ENCODE measurements at regions not wholly inside any gene's neighbourhood (a gene's known extent, or its start where the extent isn't known, plus 50 kb on each side); places are given as distances from the start of the nearest gene placed in this dataset.
"Not testable (repeated sequence)": the region's sequence is repeated elsewhere in the genome, so short reads cannot be mapped to it uniquely, and the experiment has no call there.

GRCh38 chr16:5762362-5762761 lies 664.8 kb upstream of the EEF2KMT start:
- no peak for TF ChIP-seq CTCF (IDR thresholded peaks at IDR 0.05; ENCODE audit: low read depth, low read length)
- H3K4me3 ChIP-seq (replicated peaks in 1 of 2; ENCODE audit: low read depth in 2 of 2, low read length in 2 of 2): no peak overlapping the region
- DNase-seq (ENCODE audit: low read depth in 2 of 2): no peak

- no peak for TF ChIP-seq CTCF (IDR thresholded peaks at IDR 0.05; ENCODE audit: low read depth, low read length)
- no peak for DNase-seq (ENCODE audit: low read depth in 2 of 2)
- H3K4me3 ChIP-seq (replicated peaks in 1 of 2; ENCODE audit: low read depth in 2 of 2, low read length in 2 of 2): no peak overlapping the region
Measured at GRCh38 chr16:5761592-5761991, 664.0 kb upstream of the EEF2KMT start.

GRCh38 chr16:5758281-5758680 lies 660.7 kb upstream of the EEF2KMT start:
- no peak overlapping the region for H3K4me3 ChIP-seq (replicated peaks in 1 of 2; ENCODE audit: low read depth in 2 of 2, low read length in 2 of 2)
- no peak for DNase-seq (ENCODE audit: low read depth in 2 of 2)
- TF ChIP-seq CTCF (IDR thresholded peaks at IDR 0.05; ENCODE audit: low read depth, low read length): no peak

DNA sequence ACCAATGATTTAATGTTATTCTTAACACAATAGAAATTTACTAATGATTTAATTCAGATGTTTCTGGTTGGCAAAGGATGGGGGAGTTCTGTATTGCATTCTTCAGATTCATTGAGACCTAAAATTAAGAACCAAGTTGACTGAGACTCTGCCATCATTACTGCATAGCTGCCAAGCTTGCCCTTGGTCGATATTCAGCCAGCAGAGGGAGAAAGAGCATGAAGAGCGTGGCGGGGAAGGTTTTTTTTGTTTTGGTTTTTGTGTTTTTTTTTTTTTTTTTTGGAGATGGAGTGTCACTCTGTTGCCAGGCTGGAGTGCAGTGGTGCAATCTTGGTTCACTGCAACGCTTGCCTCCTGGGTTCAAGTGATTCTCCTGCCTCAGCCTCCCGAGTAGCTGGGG lies 659.4 kb upstream of the EEF2KMT start:
- TF ChIP-seq CTCF (IDR thresholded peaks at IDR 0.05; ENCODE audit: low read depth, low read length): no peak

GRCh38 chr16:5753381-5753780 lies 655.8 kb upstream of the EEF2KMT start:
- TF ChIP-seq CTCF (IDR thresholded peaks at IDR 0.05; ENCODE audit: low read depth, low read length): no peak
- DNase-seq (ENCODE audit: low read depth in 2 of 2): no peak
- no peak overlapping the region for H3K4me3 ChIP-seq (replicated peaks in 1 of 2; ENCODE audit: low read depth in 2 of 2, low read length in 2 of 2)

More for the DNA sequence above, 659.4 kb upstream of the EEF2KMT start:
- no peak for DNase-seq (ENCODE audit: low read depth in 2 of 2)
- H3K4me3 ChIP-seq (replicated peaks in 1 of 2; ENCODE audit: low read depth in 2 of 2, low read length in 2 of 2): no peak overlapping the region

DNA sequence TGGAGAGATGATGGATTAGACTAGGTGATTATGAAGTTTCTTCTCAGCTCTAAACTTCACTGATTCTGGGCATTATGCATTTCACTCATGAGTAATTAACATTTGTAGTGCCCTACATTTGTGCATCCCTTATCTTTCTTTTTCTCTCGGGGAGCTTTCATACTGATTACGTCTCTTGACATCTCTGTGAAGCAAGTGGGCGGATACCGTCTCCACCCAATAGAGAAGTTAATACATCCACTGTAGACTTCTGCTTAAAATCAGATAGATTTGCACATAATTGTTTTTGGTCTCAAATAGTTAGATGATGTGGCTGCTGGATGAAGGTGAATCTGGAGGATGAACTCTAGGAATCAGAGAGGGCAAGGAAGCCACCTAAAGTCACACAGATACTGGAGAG lies 653.6 kb upstream of the EEF2KMT start:
- TF ChIP-seq CTCF (IDR thresholded peaks at IDR 0.05; ENCODE audit: low read depth, low read length): no peak
- H3K4me3 ChIP-seq (replicated peaks in 1 of 2; ENCODE audit: low read depth in 2 of 2, low read length in 2 of 2): no peak overlapping the region
- no peak for DNase-seq (ENCODE audit: low read depth in 2 of 2)

DNA sequence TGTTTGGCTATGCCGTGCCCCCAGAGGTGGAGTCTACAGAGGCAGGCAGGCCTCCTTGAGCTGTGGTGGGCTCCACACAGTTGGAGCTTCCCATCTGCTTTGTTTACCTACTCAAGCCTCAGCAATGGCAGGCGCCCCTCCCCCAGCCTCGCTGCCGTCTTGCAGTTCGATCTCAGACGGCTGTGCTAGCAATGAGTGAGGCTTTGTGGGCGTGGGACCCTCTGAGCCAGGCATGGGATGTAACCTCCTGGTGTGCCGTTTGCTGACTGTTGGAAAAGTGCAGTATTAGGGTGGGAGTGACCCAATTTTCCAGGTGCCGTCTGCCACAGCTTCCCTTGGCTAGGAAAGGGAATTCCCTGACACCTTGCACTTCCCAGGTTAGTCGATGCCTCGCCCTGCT lies 652.8 kb upstream of the EEF2KMT start:
- DNase-seq (ENCODE audit: low read depth in 2 of 2); H3K4me3 ChIP-seq (replicated peaks in 1 of 2; ENCODE audit: low read depth in 2 of 2, low read length in 2 of 2): not testable (repeated sequence)
